ENCODE measurements at regions not wholly inside any gene's neighbourhood (a gene's known extent, or its start where the extent isn't known, plus 50 kb on each side); places are given as distances from the start of the nearest gene placed in this dataset.

DNA sequence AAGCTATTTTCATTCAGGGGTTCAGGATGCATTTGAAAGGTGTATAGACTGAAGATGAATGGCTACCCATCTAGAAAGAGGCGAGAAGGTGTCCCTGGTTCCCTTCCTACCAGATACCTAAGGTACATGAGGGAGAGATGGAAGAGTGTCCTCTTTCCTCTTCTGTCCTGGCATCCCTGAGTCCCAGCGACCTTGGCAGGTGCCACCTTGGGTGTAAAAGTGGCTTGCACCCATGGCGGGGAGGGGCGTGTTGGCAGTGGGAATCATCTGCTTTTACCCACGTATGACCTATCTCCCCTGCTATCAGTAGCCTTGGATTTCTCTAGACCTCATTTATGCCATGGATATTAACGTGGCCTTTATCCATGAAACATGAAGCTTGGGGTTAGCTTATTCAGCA lies 1126.1 kb downstream of the KCNT2 start:
- no peak overlapping the region for H3K27ac Mint-ChIP-seq (ENCODE audit: unreplicated experiment)
- H3K4me1 Mint-ChIP-seq (ENCODE audit: low read depth, unreplicated experiment) = no peaks in the 10 kb centered on the region
- Histone ChIP-seq H3K4me3 (ENCODE audit: low read depth, low read length) (no peak overlapping the region), H3K4me1 (no peaks in the 10 kb centered on the region), H3K27me3 (replicated peaks; ENCODE audit: control insufficient read depth, insufficient read depth, low read length) (no peaks in the 10 kb centered on the region), H3K9me3 (no peaks in the 10 kb centered on the region), H3K36me3 (ENCODE audit: control insufficient read depth, insufficient read depth, low read length) (no peaks in the 10 kb centered on the region)
- no peaks in the 10 kb centered on the region for H3K36me3 Mint-ChIP-seq (ENCODE audit: insufficient read depth, unreplicated experiment)
- POLR2A ChIA-PET = no interaction called here
- BruUV-seq (replicated peaks) = no TSS peak
- no peak for DNase-seq
- intact Hi-C loops (cut with micrococcal nuclease; ENCODE audit: unreplicated experiment) = no loop called here
- no peaks in the 10 kb centered on the region for H3K27me3 Mint-ChIP-seq (ENCODE audit: insufficient read depth, unreplicated experiment)
- H3K4me3 Mint-ChIP-seq (ENCODE audit: unreplicated experiment) = no peak overlapping the region
- TF ChIP-seq, protein P1, sequence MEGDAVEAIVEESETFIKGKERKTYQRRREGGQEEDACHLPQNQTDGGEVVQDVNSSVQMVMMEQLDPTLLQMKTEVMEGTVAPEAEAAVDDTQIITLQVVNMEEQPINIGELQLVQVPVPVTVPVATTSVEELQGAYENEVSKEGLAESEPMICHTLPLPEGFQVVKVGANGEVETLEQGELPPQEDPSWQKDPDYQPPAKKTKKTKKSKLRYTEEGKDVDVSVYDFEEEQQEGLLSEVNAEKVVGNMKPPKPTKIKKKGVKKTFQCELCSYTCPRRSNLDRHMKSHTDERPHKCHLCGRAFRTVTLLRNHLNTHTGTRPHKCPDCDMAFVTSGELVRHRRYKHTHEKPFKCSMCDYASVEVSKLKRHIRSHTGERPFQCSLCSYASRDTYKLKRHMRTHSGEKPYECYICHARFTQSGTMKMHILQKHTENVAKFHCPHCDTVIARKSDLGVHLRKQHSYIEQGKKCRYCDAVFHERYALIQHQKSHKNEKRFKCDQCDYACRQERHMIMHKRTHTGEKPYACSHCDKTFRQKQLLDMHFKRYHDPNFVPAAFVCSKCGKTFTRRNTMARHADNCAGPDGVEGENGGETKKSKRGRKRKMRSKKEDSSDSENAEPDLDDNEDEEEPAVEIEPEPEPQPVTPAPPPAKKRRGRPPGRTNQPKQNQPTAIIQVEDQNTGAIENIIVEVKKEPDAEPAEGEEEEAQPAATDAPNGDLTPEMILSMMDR (IDR thresholded peaks at IDR 0.05; ENCODE audit: insufficient read depth in 1 of 2, low read depth in 1 of 2, low read length in 1 of 2, severe bottlenecking in 1 of 2, unreplicated experiment in 1 of 2) = no peak
- peaks cover 9% of the 10 kb centered on the region for H3K9me3 Mint-ChIP-seq (ENCODE audit: unreplicated experiment)
- CTCF ChIA-PET = no interaction called here

DNA sequence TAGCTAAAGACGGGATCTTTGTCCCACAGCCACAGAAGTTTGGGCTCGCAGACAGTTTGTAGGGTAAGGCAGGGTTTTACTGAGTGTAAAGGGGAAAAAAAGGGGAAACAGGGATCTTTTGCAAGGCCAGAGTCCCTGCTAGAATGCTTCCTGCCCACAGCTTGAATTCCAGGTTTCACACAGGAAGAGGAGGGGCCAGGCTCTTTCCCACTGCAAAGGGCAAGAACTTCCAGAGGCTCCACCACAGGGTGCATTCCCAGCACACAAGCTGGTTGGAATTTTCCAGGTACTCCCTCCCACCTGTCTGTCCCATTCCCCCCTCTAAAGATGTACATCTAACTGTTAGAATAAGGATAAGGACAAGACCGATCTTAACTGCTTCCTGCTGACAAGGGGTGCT lies 1126.9 kb downstream of the KCNT2 start:
- CTCF ChIA-PET = no interaction called here
- no peaks in the 10 kb centered on the region for H3K4me1 Mint-ChIP-seq (ENCODE audit: low read depth, unreplicated experiment)
- no peaks in the 10 kb centered on the region for H3K36me3 Mint-ChIP-seq (ENCODE audit: insufficient read depth, unreplicated experiment)
- H3K27me3 Mint-ChIP-seq (ENCODE audit: insufficient read depth, unreplicated experiment) = no peaks in the 10 kb centered on the region
- Histone ChIP-seq H3K4me1 (no peaks in the 10 kb centered on the region), H3K9me3 (no peaks in the 10 kb centered on the region), H3K36me3 (ENCODE audit: control insufficient read depth, insufficient read depth, low read length) (no peaks in the 10 kb centered on the region), H3K4me3 (ENCODE audit: low read depth, low read length) (no peak overlapping the region), H3K27me3 (replicated peaks; ENCODE audit: control insufficient read depth, insufficient read depth, low read length) (no peaks in the 10 kb centered on the region)
- H3K27ac Mint-ChIP-seq (ENCODE audit: unreplicated experiment) = no peak overlapping the region
- no peak for DNase-seq
- POLR2A ChIA-PET = no interaction called here
- peaks cover 5% of the 10 kb centered on the region for H3K9me3 Mint-ChIP-seq (ENCODE audit: unreplicated experiment)
- intact Hi-C loops (cut with micrococcal nuclease; ENCODE audit: unreplicated experiment) = no loop called here
- TF ChIP-seq, protein P1 (IDR thresholded peaks at IDR 0.05; ENCODE audit: insufficient read depth in 1 of 2, low read depth in 1 of 2, low read length in 1 of 2, severe bottlenecking in 1 of 2, unreplicated experiment in 1 of 2) = no peak
- H3K4me3 Mint-ChIP-seq (ENCODE audit: unreplicated experiment) = no peak overlapping the region
- BruUV-seq (replicated peaks) = no TSS peak

GRCh38 chr1:195475568-195475967 lies 1132.7 kb downstream of the KCNT2 start:
- no peak overlapping the region for H3K27ac Mint-ChIP-seq (ENCODE audit: unreplicated experiment)

More at GRCh38 chr1:195475568-195475967, 1132.7 kb downstream of the KCNT2 start:
- no peaks in the 10 kb centered on the region for H3K36me3 Mint-ChIP-seq (ENCODE audit: insufficient read depth, unreplicated experiment)
- ChIA-PET CTCF (no interaction called here), POLR2A (no interaction called here)
- intact Hi-C loops (cut with micrococcal nuclease; ENCODE audit: unreplicated experiment) = no loop called here
- DNase-seq = no peak
- Histone ChIP-seq H3K9me3 (no peaks in the 10 kb centered on the region), H3K36me3 (ENCODE audit: control insufficient read depth, insufficient read depth, low read length) (no peaks in the 10 kb centered on the region), H3K4me1 (no peaks in the 10 kb centered on the region), H3K4me3 (ENCODE audit: low read depth, low read length) (no peak overlapping the region), H3K27me3 (replicated peaks; ENCODE audit: control insufficient read depth, insufficient read depth, low read length) (no peaks in the 10 kb centered on the region)
- H3K27me3 Mint-ChIP-seq (ENCODE audit: insufficient read depth, unreplicated experiment) = no peaks in the 10 kb centered on the region
- H3K4me1 Mint-ChIP-seq (ENCODE audit: low read depth, unreplicated experiment) = no peaks in the 10 kb centered on the region
- H3K9me3 Mint-ChIP-seq (ENCODE audit: unreplicated experiment) = peaks cover 14% of the 10 kb centered on the region
- no TSS peak for BruUV-seq (replicated peaks)
- no peak overlapping the region for H3K4me3 Mint-ChIP-seq (ENCODE audit: unreplicated experiment)
- TF ChIP-seq, protein P1 (IDR thresholded peaks at IDR 0.05; ENCODE audit: insufficient read depth in 1 of 2, low read depth in 1 of 2, low read length in 1 of 2, severe bottlenecking in 1 of 2, unreplicated experiment in 1 of 2) = no peak
